Gastrocnemius medialis (tissue), 4 donors: ENCODE measurements at regions not wholly inside any gene's neighbourhood (a gene's known extent, or its start where the extent isn't known, plus 50 kb on each side); places are given as distances from the start of the nearest gene placed in this dataset.

Source experiments
- ATAC-seq, 2 donors: fragments of 150-250 bp; one replicate each; pipeline ENCODE4 v1.9.1; 2016
- DNase-seq, 2 donors: peaks; one replicate each; pipeline ENCODE4 v3.0.0-alpha.2; 2019
- H3K27ac ChIP-seq, 4 donors: fragments of 200-600 bp; sonication (generic); 1 replicate in 1 of 4; 2 replicates in 3 of 4; pipeline ENCODE4 v1.5.1; 2016 to 2018; ENCODE audit warnings: mild to moderate bottlenecking in 2 of 4, moderate library complexity in 1 of 4
- H3K27me3 ChIP-seq, 3 donors: fragments of 200-600 bp; sonication (generic) in 2 of 3; 1 replicate in 1 of 3; 2 replicates in 2 of 3; pipeline versions ENCODE4 v1.5.1 to v1.6.0; 2016 to 2019; ENCODE audit warnings: mild to moderate bottlenecking in 1 of 3, moderate library complexity in 1 of 3
- H3K36me3 ChIP-seq, 2 donors: fragments of 200-600 bp; sonication (generic) in 1 of 2; one replicate each; pipeline ENCODE4 v1.5.1; 2017 to 2018
- H3K4me1 ChIP-seq, 2 donors: fragments of 200-600 bp; sonication (generic) in 1 of 2; one replicate each; pipeline ENCODE4 v1.5.1; 2016 to 2017; ENCODE audit warnings: mild to moderate bottlenecking in 2 of 2
- H3K4me3 ChIP-seq, 4 donors: fragments of 200-600 bp; sonication (generic) in 3 of 4; 1 replicate in 1 of 4; 2 replicates in 3 of 4; pipeline ENCODE4 v1.5.1; 2016 to 2019; ENCODE audit warnings: mild to moderate bottlenecking in 2 of 4
- H3K9me3 ChIP-seq, 3 donors: fragments of 200-600 bp; sonication (generic) in 2 of 3; 1 replicate in 1 of 3; 2 replicates in 2 of 3; pipeline ENCODE4 v1.5.1; 2016 to 2019
- CTCF ChIP-seq, 5 experiments: fragments of 450-650 bp in 3 of 5; fragments of 200-600 bp in 2 of 5; sonication (generic) in 2 of 5; IDR thresholded peaks in 4 of 5; conservative IDR thresholded peaks in 1 of 5; 1 replicate in 4 of 5; 2 replicates in 1 of 5; pipeline ENCODE4 v1.5.1; 2016 to 2019; ENCODE audit warnings: antibody characterized with exemption in 5 of 5, mild to moderate bottlenecking in 3 of 5, moderate library complexity in 3 of 5
- POLR2A ChIP-seq, 2 donors: fragments of 450-650 bp; IDR thresholded peaks; one replicate each; pipeline ENCODE4 v1.6.1; 2017; ENCODE audit warnings: antibody characterized with exemption in 2 of 2, mild to moderate bottlenecking in 2 of 2, moderate library complexity in 2 of 2
- in situ Hi-C, 4 donors: fragments of 200-750 bp; cut with MboI; loops; one replicate each; pipeline versions ENCODE4 v1.15.0 to v1.8.0; 2017; ENCODE audit warnings: low sequenced_read_pairs in 4 of 4
- intact Hi-C: fragments of 100-400 bp; cut with DNase I; formaldehyde crosslinking; loops from one replicate; pipeline ENCODE4 v1.15.1; 2023; ENCODE audit warnings: low total_unique reads

- H3K36me3 ChIP-seq, result no peaks in the 10 kb centered on the region
- DNase-seq (no peak), ATAC-seq (no peak)
- in situ Hi-C loops (no loop called here), intact Hi-C loops (no loop called here)
- H3K4me3 ChIP-seq, result no peak overlapping the region
- no peaks in the 10 kb centered on the region for H3K27me3 ChIP-seq
- no peaks in the 10 kb centered on the region for H3K9me3 ChIP-seq
- no peak overlapping the region for H3K27ac ChIP-seq
- H3K4me1 ChIP-seq, result no peaks in the 10 kb centered on the region
- TF ChIP-seq POLR2A (IDR thresholded peaks at IDR 0.05) (no peak), CTCF (IDR thresholded peaks at IDR 0.05 in 4 of 5, conservative IDR thresholded peaks at IDR 0.05 in 1 of 5) (no peak)
Observed at GRCh38 chr16:65608455-65608854, 486.6 kb upstream of the CDH11 start.

GRCh38 chr16:65604771-65605170, 482.9 kb upstream of the CDH11 start:
- ATAC-seq, result no peak
- Histone ChIP-seq H3K4me1 (no peaks in the 10 kb centered on the region), H3K27me3 (no peaks in the 10 kb centered on the region), H3K9me3 (no peaks in the 10 kb centered on the region), H3K4me3 (no peak overlapping the region), H3K36me3 (no peaks in the 10 kb centered on the region), H3K27ac (no peak overlapping the region)
- no peak for DNase-seq
- no peak for TF ChIP-seq POLR2A (IDR thresholded peaks at IDR 0.05)
- TF ChIP-seq CTCF (IDR thresholded peaks at IDR 0.05 in 4 of 5, conservative IDR thresholded peaks at IDR 0.05 in 1 of 5), result no peak
- intact Hi-C loops, result no loop called here
- in situ Hi-C loops, result no loop called here

GRCh38 chr16:65601781-65602180, 479.9 kb upstream of the CDH11 start:
- intact Hi-C loops (no loop called here), in situ Hi-C loops (no loop called here)
- no peak for TF ChIP-seq CTCF (IDR thresholded peaks at IDR 0.05 in 4 of 5, conservative IDR thresholded peaks at IDR 0.05 in 1 of 5)
- TF ChIP-seq POLR2A (IDR thresholded peaks at IDR 0.05), result no peak

GRCh38 chr16:65600629-65601028, 478.8 kb upstream of the CDH11 start:
- H3K27ac ChIP-seq, result no peak overlapping the region
- TF ChIP-seq POLR2A (IDR thresholded peaks at IDR 0.05), result no peak
- no peak for TF ChIP-seq CTCF (IDR thresholded peaks at IDR 0.05 in 4 of 5, conservative IDR thresholded peaks at IDR 0.05 in 1 of 5)
- no peak for ATAC-seq
- no peaks in the 10 kb centered on the region for H3K27me3 ChIP-seq
- no peak overlapping the region for H3K4me3 ChIP-seq
- DNase-seq, result no peak
- intact Hi-C loops (no loop called here), in situ Hi-C loops (no loop called here)
- H3K4me1 ChIP-seq, result no peaks in the 10 kb centered on the region
- H3K36me3 ChIP-seq, result no peaks in the 10 kb centered on the region
- no peaks in the 10 kb centered on the region for H3K9me3 ChIP-seq

More at GRCh38 chr16:65601781-65602180, 479.9 kb upstream of the CDH11 start:
- no peaks in the 10 kb centered on the region for H3K27me3 ChIP-seq
- H3K4me3 ChIP-seq, result no peak overlapping the region
- DNase-seq, result no peak
- ATAC-seq, result no peak
- H3K4me1 ChIP-seq, result no peaks in the 10 kb centered on the region
- no peak overlapping the region for H3K27ac ChIP-seq
- no peaks in the 10 kb centered on the region for H3K9me3 ChIP-seq
- H3K36me3 ChIP-seq, result no peaks in the 10 kb centered on the region

GRCh38 chr16:65600046-65600445, 478.2 kb upstream of the CDH11 start:
- H3K4me3 ChIP-seq, result no peak overlapping the region
- no peaks in the 10 kb centered on the region for H3K36me3 ChIP-seq
- TF ChIP-seq CTCF (IDR thresholded peaks at IDR 0.05 in 4 of 5, conservative IDR thresholded peaks at IDR 0.05 in 1 of 5) (no peak), POLR2A (IDR thresholded peaks at IDR 0.05) (no peak)
- ATAC-seq, result no peak
- H3K4me1 ChIP-seq, result no peaks in the 10 kb centered on the region
- intact Hi-C loops (no loop called here), in situ Hi-C loops (no loop called here)
- no peaks in the 10 kb centered on the region for H3K9me3 ChIP-seq
- no peak for DNase-seq
- no peaks in the 10 kb centered on the region for H3K27me3 ChIP-seq
- H3K27ac ChIP-seq, result no peak overlapping the region
